GM21529 (cell line): ENCODE measurements at regions not wholly inside any gene's neighbourhood (a gene's known extent, or its start where the extent isn't known, plus 50 kb on each side); places are given as distances from the start of the nearest gene placed in this dataset.

Source experiments
- ATAC-seq: cut with Tn5 transposase; IDR thresholded peaks from one replicate; pipeline ENCODE4 v1.9.1; 2021; ENCODE audit not compliant: unreplicated experiment

GRCh38 chr6:166106076-166106686, 61.5 kb downstream of the TBXT start:
- ATAC-seq = peak; percentile 74

- ATAC-seq = no peak
These were observed 62.1 kb downstream of the TBXT start for GRCh38 chr6:166105341-166106075.

- no peak for ATAC-seq
These were observed 62.8 kb downstream of the TBXT start for GRCh38 chr6:166104872-166105271.

GRCh38 chr6:166104107-166104506, 63.5 kb downstream of the TBXT start:
- ATAC-seq = no peak

- no peak for ATAC-seq
These were observed 65.7 kb downstream of the TBXT start for GRCh38 chr6:166101819-166102419.

- peak; percentile 84 for ATAC-seq
These were observed 69.6 kb downstream of the TBXT start for GRCh38 chr6:166097914-166098522.

GRCh38 chr6:166087852-166088251, 79.8 kb downstream of the TBXT start:
- no peak for ATAC-seq

GRCh38 chr6:166087246-166087645, 80.4 kb downstream of the TBXT start:
- no peak for ATAC-seq

GRCh38 chr6:166085500-166085899, 82.2 kb downstream of the TBXT start:
- ATAC-seq = no peak

- no peak for ATAC-seq
These were observed 82.7 kb downstream of the TBXT start for GRCh38 chr6:166084951-166085350.

GRCh38 chr6:166079841-166080240, 87.8 kb downstream of the TBXT start:
- ATAC-seq = no peak

- ATAC-seq = no peak
These were observed 89.4 kb downstream of the TBXT start for GRCh38 chr6:166078294-166078693.

GRCh38 chr6:166076625-166077024, 91.0 kb downstream of the TBXT start:
- ATAC-seq = no peak

- ATAC-seq = no peak
These were observed 91.7 kb downstream of the TBXT start for GRCh38 chr6:166075925-166076324.

- ATAC-seq = no peak
These were observed 92.5 kb downstream of the TBXT start for GRCh38 chr6:166075186-166075585.

GRCh38 chr6:166073082-166073481, 94.6 kb downstream of the TBXT start:
- no peak for ATAC-seq

GRCh38 chr6:166068768-166069167, 98.9 kb downstream of the TBXT start:
- no peak for ATAC-seq

GRCh38 chr6:166058064-166058739, 109.4 kb downstream of the TBXT start:
- ATAC-seq = no peak

GRCh38 chr6:166057431-166057830, 110.2 kb downstream of the TBXT start:
- ATAC-seq = no peak

- ATAC-seq = no peak
These were observed 111.0 kb downstream of the TBXT start for GRCh38 chr6:166056637-166057036.

- no peak for ATAC-seq
These were observed 111.8 kb downstream of the TBXT start for GRCh38 chr6:166055801-166056200.
